HG03521 (cell line): ENCODE measurements at regions not wholly inside any gene's neighbourhood (a gene's known extent, or its start where the extent isn't known, plus 50 kb on each side); places are given as distances from the start of the nearest gene placed in this dataset.
"Not testable (repeated sequence)": the region's sequence is repeated elsewhere in the genome, so short reads cannot be mapped to it uniquely, and the experiment has no call there.

ENCODE experiments used
- ATAC-seq: cut with Tn5 transposase; IDR thresholded peaks from one replicate; pipeline ENCODE4 v1.9.1; 2021; ENCODE audit warnings: mild to moderate bottlenecking, moderate library complexity; ENCODE audit not compliant: unreplicated experiment

- ATAC-seq: peak; percentile 49
Observed at GRCh38 chr5:97476852-97477534, 293.9 kb upstream of the RIOK2 start.

- ATAC-seq: no peak
Observed at GRCh38 chr5:97478483-97478882, 295.4 kb upstream of the RIOK2 start.

DNA sequence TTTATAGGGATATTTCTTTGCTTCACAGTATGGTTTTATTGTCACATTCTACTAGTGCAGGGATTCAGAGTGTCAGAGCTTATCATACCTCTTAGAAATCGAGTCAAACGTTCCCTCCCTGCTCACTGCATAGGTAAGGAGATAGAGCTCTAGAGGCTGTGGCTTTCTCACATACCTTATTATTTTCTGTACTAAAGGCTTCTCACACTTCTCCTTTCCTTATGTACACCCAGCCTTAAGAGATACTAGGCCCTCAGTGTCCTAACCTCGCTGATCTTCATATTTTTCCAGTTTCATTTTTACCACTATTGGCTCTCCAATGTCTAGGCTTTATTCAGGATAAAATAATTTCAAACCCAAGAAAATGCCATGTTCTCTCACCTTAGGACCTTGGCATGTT, 297.3 kb upstream of the RIOK2 start:
- ATAC-seq: no peak

- ATAC-seq: no peak
Observed at GRCh38 chr5:97488126-97488668, 305.1 kb upstream of the RIOK2 start.

GRCh38 chr5:97489010-97489840, 306.2 kb upstream of the RIOK2 start:
- no peak for ATAC-seq

GRCh38 chr5:97494465-97494864, 311.4 kb upstream of the RIOK2 start:
- ATAC-seq: no peak

- ATAC-seq: no peak
Observed at GRCh38 chr5:97495301-97495700, 312.3 kb upstream of the RIOK2 start.

DNA sequence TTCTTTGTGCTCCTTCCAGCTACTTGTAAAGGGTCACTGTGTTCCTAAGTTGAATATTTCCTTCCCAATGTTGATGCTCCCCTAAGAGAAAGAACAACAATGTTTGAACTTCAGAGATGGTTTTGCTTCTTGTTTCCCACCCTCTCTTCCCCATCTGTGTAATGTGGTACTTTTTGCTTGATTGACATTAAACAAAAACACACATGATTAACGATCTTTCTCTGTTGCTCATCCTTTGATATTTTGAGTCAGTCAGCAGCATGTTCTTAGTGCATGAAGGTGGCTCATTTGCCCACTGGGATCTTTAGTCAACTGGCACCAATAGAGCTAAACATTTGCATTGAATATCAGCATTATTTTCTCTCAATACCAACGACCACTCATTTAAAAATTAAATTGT, 313.0 kb upstream of the RIOK2 start:
- ATAC-seq: no peak

DNA sequence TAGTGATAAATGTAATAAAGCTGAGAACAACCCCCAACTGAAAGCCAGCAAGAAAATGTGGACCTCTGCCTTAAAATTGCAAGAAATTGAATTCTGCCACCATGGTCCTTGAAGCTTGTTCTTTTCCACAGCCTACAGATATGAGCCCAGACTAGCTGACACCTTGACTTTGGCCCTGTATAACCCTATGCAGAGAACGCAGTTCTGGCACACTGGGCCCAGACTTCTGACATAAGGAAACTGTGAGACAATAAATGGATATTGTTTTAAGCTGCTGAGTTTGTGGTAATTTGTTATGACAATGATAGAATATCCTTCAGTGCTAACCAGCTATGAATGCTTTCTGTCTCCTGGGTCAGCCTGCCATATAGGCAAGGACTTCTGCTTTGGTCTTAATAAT, 315.6 kb upstream of the RIOK2 start:
- no peak for ATAC-seq

DNA sequence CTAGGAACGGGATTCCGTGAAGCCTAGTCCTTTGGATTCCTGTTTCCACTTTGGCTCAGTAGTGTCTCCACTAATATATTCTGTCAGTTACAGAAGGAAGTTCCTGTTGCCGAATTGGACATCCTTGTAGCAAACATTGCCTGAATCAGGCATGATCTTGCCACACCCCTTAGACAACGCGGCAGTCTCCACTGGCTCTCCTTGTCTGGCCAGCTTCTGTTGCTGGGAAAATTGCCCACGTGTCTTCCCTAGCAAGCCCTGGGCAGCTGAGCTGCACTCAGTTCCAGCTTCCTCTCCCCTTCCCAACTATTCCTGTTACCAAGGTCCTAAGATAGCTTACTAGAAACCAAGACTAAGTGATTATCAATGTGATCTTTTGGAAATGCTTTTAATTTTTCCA, 316.6 kb upstream of the RIOK2 start:
- no peak for ATAC-seq

GRCh38 chr5:97501286-97501964, 318.4 kb upstream of the RIOK2 start:
- ATAC-seq: no peak

DNA sequence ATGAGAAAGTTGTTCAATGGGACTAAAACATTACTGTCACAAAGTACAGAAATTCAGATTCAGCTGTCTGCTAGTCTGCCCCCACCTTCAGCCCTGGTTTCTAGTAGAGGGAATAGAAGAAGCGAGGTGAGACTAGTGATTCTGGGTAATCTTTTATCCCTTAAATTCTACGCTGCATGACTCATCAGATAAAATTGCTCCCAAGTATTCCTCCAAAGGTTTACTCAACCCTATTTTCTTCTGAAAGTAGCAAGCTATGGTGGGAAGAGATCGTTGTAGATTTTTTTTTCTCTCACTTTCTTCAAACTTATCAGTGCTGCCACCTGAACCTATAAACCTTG, 318.9 kb upstream of the RIOK2 start:
- ATAC-seq: no peak

GRCh38 chr5:97508864-97509263, 325.8 kb upstream of the RIOK2 start:
- ATAC-seq: no peak

DNA sequence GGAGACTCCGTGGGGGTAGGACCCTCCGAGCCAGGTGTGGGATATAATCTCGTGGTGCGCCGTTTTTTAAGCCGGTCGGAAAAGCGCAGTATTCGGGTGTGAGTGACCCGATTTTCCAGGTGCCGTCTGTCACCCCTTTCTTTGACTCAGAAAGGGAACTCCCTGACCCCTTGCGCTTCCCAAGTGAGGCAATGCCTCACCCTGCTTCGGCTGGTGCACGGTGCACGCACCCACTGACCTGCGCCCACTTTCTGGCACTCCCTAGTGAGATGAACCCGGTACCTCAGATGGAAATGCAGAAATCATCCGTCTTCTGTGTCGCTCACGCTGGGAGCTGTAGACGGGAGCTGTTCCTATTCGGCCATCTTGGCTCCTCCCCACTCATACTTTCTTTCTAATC, 336.5 kb upstream of the RIOK2 start:
- ATAC-seq: not testable (repeated sequence)

DNA sequence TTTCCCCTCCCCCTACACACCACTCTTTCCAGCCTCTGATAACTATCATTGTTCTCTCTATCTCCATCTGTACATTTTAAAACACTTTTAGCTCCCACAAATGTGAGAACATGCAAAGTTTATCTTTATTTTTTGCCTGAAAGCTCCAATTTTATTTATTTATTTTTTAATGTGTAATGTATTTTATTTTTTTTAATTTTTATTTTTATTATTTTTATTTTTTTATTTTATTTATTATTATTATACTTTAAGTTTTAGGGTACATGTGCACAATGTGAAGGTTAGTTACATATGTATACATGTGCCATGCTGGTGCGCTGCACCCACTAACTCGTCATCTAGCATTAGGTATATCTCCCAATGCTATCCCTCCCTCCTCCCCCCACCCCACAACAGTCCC, 340.3 kb upstream of the RIOK2 start:
- ATAC-seq: not testable (repeated sequence)

DNA sequence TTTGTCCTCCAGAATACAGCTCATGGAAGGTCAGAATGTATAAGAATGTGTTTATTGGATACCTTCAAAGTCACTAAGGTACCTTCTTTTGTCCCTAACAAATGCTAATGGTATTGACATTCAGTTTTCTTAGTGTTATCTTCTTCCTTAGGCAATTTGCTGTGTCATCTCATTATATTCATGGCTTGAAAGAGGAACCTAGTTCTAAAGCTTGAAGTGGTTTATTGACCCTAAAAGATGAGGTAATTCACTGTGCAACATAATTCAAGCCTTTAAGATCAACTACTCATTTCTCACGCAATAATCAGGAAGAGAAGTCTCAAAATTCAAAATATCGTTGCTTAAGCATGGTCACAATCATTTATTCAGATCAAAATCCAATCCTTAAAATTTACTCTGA, 342.7 kb upstream of the RIOK2 start:
- ATAC-seq: no peak

DNA sequence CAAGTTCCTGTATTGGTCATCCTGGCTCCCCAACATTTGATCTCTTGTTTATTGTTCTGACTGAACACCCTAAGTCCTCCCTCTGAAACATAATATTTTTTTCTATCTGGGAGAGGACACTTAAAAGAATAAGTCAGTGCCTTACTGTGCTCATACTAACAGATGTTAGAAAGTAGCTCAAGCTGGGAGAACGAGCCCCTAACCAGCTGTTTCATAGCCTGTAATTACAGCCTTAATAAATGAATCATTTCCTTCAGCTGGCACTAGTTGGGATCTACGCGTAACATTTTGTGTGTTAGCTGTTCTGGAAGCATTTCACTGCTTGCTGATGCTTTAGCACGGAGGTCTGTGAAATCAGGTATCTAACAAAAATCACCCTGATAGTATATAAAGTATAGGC, 345.9 kb upstream of the RIOK2 start:
- ATAC-seq: no peak

DNA sequence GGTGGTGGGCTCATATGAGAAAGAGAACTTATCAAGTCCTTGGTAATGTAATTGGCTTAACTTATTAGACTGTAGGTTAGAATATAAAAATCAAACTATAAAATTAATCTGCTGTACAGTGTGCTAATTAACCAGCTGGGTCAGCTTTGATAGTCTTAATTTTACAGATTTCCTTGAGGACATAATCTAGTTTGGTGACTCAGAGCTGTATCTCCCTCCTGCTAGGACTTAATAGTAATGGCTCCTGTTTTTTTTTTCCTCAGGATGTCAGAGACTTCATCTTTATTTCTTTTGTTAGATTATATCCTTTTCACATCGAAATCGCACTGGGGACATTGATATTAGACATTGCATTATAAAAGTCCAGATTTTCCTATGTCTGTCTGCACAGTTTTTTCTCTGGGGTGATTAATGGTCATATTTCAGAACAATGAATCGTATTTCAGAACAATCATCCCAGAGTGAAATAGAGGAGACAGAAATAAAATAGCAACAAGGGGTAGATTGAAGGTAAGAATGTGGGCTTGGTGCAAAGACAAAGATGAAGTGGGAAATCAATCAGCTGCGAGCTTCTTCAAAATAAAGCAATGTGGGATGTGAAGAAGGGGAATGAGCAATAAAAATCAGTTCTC, 346.4 kb upstream of the RIOK2 start:
- no peak for ATAC-seq

DNA sequence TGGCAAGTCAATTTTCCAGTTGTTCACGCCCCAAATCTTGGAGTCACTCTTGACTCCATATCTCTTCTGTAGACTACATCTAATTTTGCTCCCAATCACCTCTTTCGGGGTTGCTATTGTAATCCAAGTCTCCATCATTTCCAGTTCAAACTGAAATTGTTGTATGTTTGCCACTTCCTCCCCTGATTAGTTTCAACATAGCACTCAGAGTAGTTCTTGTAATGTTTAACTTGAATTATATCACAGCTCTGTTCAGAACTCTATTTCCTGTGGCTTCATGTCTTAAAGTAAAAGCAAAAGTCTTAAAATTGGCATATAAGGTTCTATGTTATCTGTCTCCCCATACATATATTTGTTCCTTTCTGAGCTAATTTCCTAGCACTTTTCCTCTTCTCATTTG, 348.5 kb upstream of the RIOK2 start:
- peak; percentile 64 for ATAC-seq

GRCh38 chr5:97534166-97534565, 351.1 kb upstream of the RIOK2 start:
- peak; percentile 61 for ATAC-seq

GRCh38 chr5:97536683-97537082, 353.6 kb upstream of the RIOK2 start:
- ATAC-seq: no peak
